IPS-20b (cell line): ENCODE measurements at regions not wholly inside any gene's neighbourhood (a gene's known extent, or its start where the extent isn't known, plus 50 kb on each side); places are given as distances from the start of the nearest gene placed in this dataset.

ENCODE experiments used
- H3K27ac ChIP-seq: one replicate; pipeline ENCODE4 v1.5.1; 2013; ENCODE audit warnings: low read length
- H3K27me3 ChIP-seq: 2 replicates; pipeline ENCODE4 v1.6.1; 2013; ENCODE audit warnings: mild to moderate bottlenecking, low read length, inconsistent platforms; ENCODE audit not compliant: insufficient read depth
- H3K36me3 ChIP-seq: 2 replicates; pipeline ENCODE4 v1.6.1; 2013; ENCODE audit warnings: low read depth, mild to moderate bottlenecking, inconsistent platforms, low read length, moderate library complexity; ENCODE audit not compliant: insufficient read depth
- H3K4me1 ChIP-seq: 2 replicates; pipeline ENCODE4 v1.6.1; 2013; ENCODE audit warnings: mild to moderate bottlenecking, control low read depth, inconsistent platforms, low read length, moderate library complexity; ENCODE audit not compliant: insufficient read depth
- H3K4me3 ChIP-seq: 2 replicates; pipeline ENCODE4 v1.5.1; 2013; ENCODE audit warnings: mild to moderate bottlenecking, low read length, inconsistent platforms
- H3K9ac ChIP-seq: 2 replicates; pipeline ENCODE4 v1.6.1; 2013; ENCODE audit warnings: low read depth, mild to moderate bottlenecking, inconsistent platforms, low read length, moderate library complexity
- H3K9me3 ChIP-seq: 2 replicates; pipeline ENCODE4 v1.6.1; 2013; ENCODE audit warnings: mild to moderate bottlenecking, low read depth, low read length, inconsistent platforms; ENCODE audit not compliant: insufficient read depth

- H3K27ac ChIP-seq = no peak overlapping the region
Observed at GRCh38 chr15:39040861-39041260, 476.2 kb upstream of the RASGRP1 start.

GRCh38 chr15:39041979-39042495 is 477.4 kb upstream of the RASGRP1 start:
- no peak overlapping the region for H3K27ac ChIP-seq
- H3K9ac ChIP-seq = no peak overlapping the region
- no peaks in the 10 kb centered on the region for H3K4me1 ChIP-seq
- no peak overlapping the region for H3K4me3 ChIP-seq
- H3K9me3 ChIP-seq = no peaks in the 10 kb centered on the region
- H3K27me3 ChIP-seq = no peaks in the 10 kb centered on the region
- no peaks in the 10 kb centered on the region for H3K36me3 ChIP-seq

More at GRCh38 chr15:39040861-39041260, 476.2 kb upstream of the RASGRP1 start:
- no peaks in the 10 kb centered on the region for H3K36me3 ChIP-seq
- H3K9me3 ChIP-seq = no peaks in the 10 kb centered on the region
- no peak overlapping the region for H3K9ac ChIP-seq
- no peak overlapping the region for H3K4me3 ChIP-seq
- H3K27me3 ChIP-seq = no peaks in the 10 kb centered on the region
- no peaks in the 10 kb centered on the region for H3K4me1 ChIP-seq

GRCh38 chr15:39051626-39052322 is 487.2 kb upstream of the RASGRP1 start:
- H3K9me3 ChIP-seq = peaks cover 6% of the 10 kb centered on the region; the same call in 1 of the 2 replicates
- no peaks in the 10 kb centered on the region for H3K4me1 ChIP-seq
- no peaks in the 10 kb centered on the region for H3K27me3 ChIP-seq
- H3K27ac ChIP-seq = no peak overlapping the region
- H3K36me3 ChIP-seq = no peaks in the 10 kb centered on the region
- H3K9ac ChIP-seq = no peak overlapping the region
- H3K4me3 ChIP-seq = no peak overlapping the region

- no peaks in the 10 kb centered on the region for H3K36me3 ChIP-seq
- no peaks in the 10 kb centered on the region for H3K4me1 ChIP-seq
- H3K27ac ChIP-seq = no peak overlapping the region
- H3K9ac ChIP-seq = no peak overlapping the region
- H3K9me3 ChIP-seq = peaks cover 6% of the 10 kb centered on the region; the same call in 1 of the 2 replicates
- H3K4me3 ChIP-seq = no peak overlapping the region
- no peaks in the 10 kb centered on the region for H3K27me3 ChIP-seq
Observed at GRCh38 chr15:39052323-39052705, 487.7 kb upstream of the RASGRP1 start.

- Histone ChIP-seq H3K27ac (no peak overlapping the region), H3K9ac (no peak overlapping the region), H3K4me3 (no peak overlapping the region), H3K27me3 (no peaks in the 10 kb centered on the region), H3K36me3 (no peaks in the 10 kb centered on the region), H3K9me3 (peaks cover 6% of the 10 kb centered on the region; the same call in 1 of the 2 replicates), H3K4me1 (no peaks in the 10 kb centered on the region)
Observed at GRCh38 chr15:39053480-39053879, 488.9 kb upstream of the RASGRP1 start.

- H3K27me3 ChIP-seq = no peaks in the 10 kb centered on the region
- no peak overlapping the region for H3K27ac ChIP-seq
- no peak overlapping the region for H3K4me3 ChIP-seq
- H3K9ac ChIP-seq = no peak overlapping the region
- H3K4me1 ChIP-seq = no peaks in the 10 kb centered on the region
- peaks cover 4% of the 10 kb centered on the region; the same call in 1 of the 2 replicates for H3K9me3 ChIP-seq
- no peaks in the 10 kb centered on the region for H3K36me3 ChIP-seq
Observed at GRCh38 chr15:39054128-39054732, 489.6 kb upstream of the RASGRP1 start.

GRCh38 chr15:39056357-39056756 is 491.7 kb upstream of the RASGRP1 start:
- Histone ChIP-seq H3K4me1 (no peaks in the 10 kb centered on the region; the same call in 1 of the 2 replicates), H3K9ac (no peak overlapping the region), H3K27me3 (no peaks in the 10 kb centered on the region), H3K9me3 (no peaks in the 10 kb centered on the region), H3K4me3 (no peak overlapping the region), H3K27ac (no peak overlapping the region), H3K36me3 (no peaks in the 10 kb centered on the region)

- Histone ChIP-seq H3K27ac (no peak overlapping the region), H3K36me3 (no peaks in the 10 kb centered on the region), H3K27me3 (no peaks in the 10 kb centered on the region), H3K4me3 (no peak overlapping the region), H3K4me1 (peaks cover 10% of the 10 kb centered on the region), H3K9ac (no peak overlapping the region), H3K9me3 (no peaks in the 10 kb centered on the region)
Observed at GRCh38 chr15:39058351-39059131, 493.9 kb upstream of the RASGRP1 start.

GRCh38 chr15:39059917-39060316 is 495.3 kb upstream of the RASGRP1 start:
- no peaks in the 10 kb centered on the region for H3K27me3 ChIP-seq
- no peak overlapping the region for H3K9ac ChIP-seq
- no peak overlapping the region for H3K4me3 ChIP-seq
- peaks cover 10% of the 10 kb centered on the region for H3K4me1 ChIP-seq
- no peaks in the 10 kb centered on the region for H3K36me3 ChIP-seq
- H3K9me3 ChIP-seq = no peaks in the 10 kb centered on the region
- no peak overlapping the region for H3K27ac ChIP-seq

- Histone ChIP-seq H3K4me1 (peaks cover 10% of the 10 kb centered on the region), H3K9me3 (no peaks in the 10 kb centered on the region), H3K27me3 (no peaks in the 10 kb centered on the region), H3K36me3 (no peaks in the 10 kb centered on the region), H3K27ac (no peak overlapping the region), H3K4me3 (no peak overlapping the region), H3K9ac (no peak overlapping the region)
Observed at GRCh38 chr15:39061952-39062464, 497.4 kb upstream of the RASGRP1 start.

- Histone ChIP-seq H3K9ac (no peak overlapping the region), H3K9me3 (no peaks in the 10 kb centered on the region), H3K36me3 (no peaks in the 10 kb centered on the region), H3K4me1 (peaks cover 9% of the 10 kb centered on the region), H3K27me3 (no peaks in the 10 kb centered on the region), H3K27ac (no peak overlapping the region), H3K4me3 (no peak overlapping the region)
Observed at GRCh38 chr15:39066677-39067076, 502.1 kb upstream of the RASGRP1 start.
